ENCODE measurements at regions not wholly inside any gene's neighbourhood (a gene's known extent, or its start where the extent isn't known, plus 50 kb on each side); places are given as distances from the start of the nearest gene placed in this dataset.

- no peak for DNase-seq
- Histone ChIP-seq H3K36me3 (no peaks in the 10 kb centered on the region), H3K27me3 (no peaks in the 10 kb centered on the region), H3K27ac (no peak overlapping the region), H3K9me3 (replicated peaks) (0 out of 2 replicates have a peak, but pooled peaks cover 2% of the 10 kb centered on the region), H3K4me1 (no peaks in the 10 kb centered on the region), H3K4me3 (no peak overlapping the region)
Measured at GRCh38 chr9:88724331-88724730, 189.4 kb downstream of the NXNL2 start.

GRCh38 chr9:88725300-88726019 is 190.5 kb downstream of the NXNL2 start:
- no peak for DNase-seq
- 0 out of 2 replicates have a peak, but pooled peaks cover 2% of the 10 kb centered on the region for H3K9me3 ChIP-seq (replicated peaks)
- no peaks in the 10 kb centered on the region for H3K27me3 ChIP-seq
- H3K4me3 ChIP-seq, result no peak overlapping the region
- H3K36me3 ChIP-seq, result no peaks in the 10 kb centered on the region
- H3K27ac ChIP-seq, result no peak overlapping the region
- H3K4me1 ChIP-seq, result no peaks in the 10 kb centered on the region

- Histone ChIP-seq H3K27me3 (no peaks in the 10 kb centered on the region), H3K27ac (no peak overlapping the region), H3K9me3 (replicated peaks) (0 out of 2 replicates have a peak, but pooled peaks cover 2% of the 10 kb centered on the region), H3K4me1 (no peaks in the 10 kb centered on the region), H3K36me3 (no peaks in the 10 kb centered on the region), H3K4me3 (no peak overlapping the region)
- DNase-seq, result no peak
Measured at GRCh38 chr9:88726803-88727202, 191.8 kb downstream of the NXNL2 start.

GRCh38 chr9:88730780-88731179 is 195.8 kb downstream of the NXNL2 start:
- H3K27me3 ChIP-seq, result no peaks in the 10 kb centered on the region
- H3K9me3 ChIP-seq (replicated peaks), result no peaks in the 10 kb centered on the region
- DNase-seq, result no peak
- no peaks in the 10 kb centered on the region for H3K4me1 ChIP-seq
- H3K4me3 ChIP-seq, result no peak overlapping the region
- no peak overlapping the region for H3K27ac ChIP-seq
- H3K36me3 ChIP-seq, result no peaks in the 10 kb centered on the region

GRCh38 chr9:88732128-88732527 is 197.2 kb downstream of the NXNL2 start:
- Histone ChIP-seq H3K27ac (no peak overlapping the region), H3K36me3 (no peaks in the 10 kb centered on the region), H3K9me3 (replicated peaks) (no peaks in the 10 kb centered on the region), H3K4me3 (no peak overlapping the region), H3K4me1 (no peaks in the 10 kb centered on the region), H3K27me3 (no peaks in the 10 kb centered on the region)
- DNase-seq, result no peak

GRCh38 chr9:88733651-88734421 is 198.9 kb downstream of the NXNL2 start:
- H3K27ac ChIP-seq, result no peak overlapping the region
- no peaks in the 10 kb centered on the region for H3K36me3 ChIP-seq
- no peaks in the 10 kb centered on the region for H3K27me3 ChIP-seq
- no peaks in the 10 kb centered on the region for H3K4me1 ChIP-seq
- H3K4me3 ChIP-seq, result no peak overlapping the region
- peak in 1 of 2 experiments; percentile 18 for DNase-seq
- no peaks in the 10 kb centered on the region for H3K9me3 ChIP-seq (replicated peaks)

- Histone ChIP-seq H3K4me1 (no peaks in the 10 kb centered on the region), H3K27me3 (no peaks in the 10 kb centered on the region), H3K36me3 (no peaks in the 10 kb centered on the region), H3K9me3 (replicated peaks) (no peaks in the 10 kb centered on the region), H3K4me3 (no peak overlapping the region), H3K27ac (no peak overlapping the region)
- no peak for DNase-seq
Measured at GRCh38 chr9:88734527-88734926, 199.5 kb downstream of the NXNL2 start.

- Histone ChIP-seq H3K4me1 (no peaks in the 10 kb centered on the region), H3K9me3 (replicated peaks) (no peaks in the 10 kb centered on the region), H3K27me3 (no peaks in the 10 kb centered on the region), H3K27ac (no peak overlapping the region), H3K4me3 (no peak overlapping the region), H3K36me3 (no peaks in the 10 kb centered on the region)
- DNase-seq, result no peak
Measured at GRCh38 chr9:88736136-88736637, 201.2 kb downstream of the NXNL2 start.

- DNase-seq, result no peak
- H3K27ac ChIP-seq, result no peak overlapping the region
- no peaks in the 10 kb centered on the region for H3K4me1 ChIP-seq
- no peaks in the 10 kb centered on the region for H3K36me3 ChIP-seq
- no peak overlapping the region for H3K4me3 ChIP-seq
- no peaks in the 10 kb centered on the region for H3K27me3 ChIP-seq
- no peaks in the 10 kb centered on the region for H3K9me3 ChIP-seq (replicated peaks)
Measured at GRCh38 chr9:88737031-88737430, 202.1 kb downstream of the NXNL2 start.

GRCh38 chr9:88737876-88738275 is 202.9 kb downstream of the NXNL2 start:
- no peak overlapping the region for H3K27ac ChIP-seq
- no peak for DNase-seq
- H3K4me3 ChIP-seq, result no peak overlapping the region
- no peaks in the 10 kb centered on the region for H3K36me3 ChIP-seq
- H3K9me3 ChIP-seq (replicated peaks), result no peaks in the 10 kb centered on the region
- H3K4me1 ChIP-seq, result no peaks in the 10 kb centered on the region
- H3K27me3 ChIP-seq, result no peaks in the 10 kb centered on the region

- Histone ChIP-seq H3K9me3 (replicated peaks) (no peaks in the 10 kb centered on the region), H3K36me3 (no peaks in the 10 kb centered on the region), H3K4me3 (no peak overlapping the region), H3K4me1 (no peaks in the 10 kb centered on the region), H3K27me3 (no peaks in the 10 kb centered on the region), H3K27ac (no peak overlapping the region)
- DNase-seq, result no peak
Measured at GRCh38 chr9:88738709-88739108, 203.7 kb downstream of the NXNL2 start.

GRCh38 chr9:88739373-88739772 is 204.4 kb downstream of the NXNL2 start:
- Histone ChIP-seq H3K4me3 (no peak overlapping the region), H3K9me3 (replicated peaks) (no peaks in the 10 kb centered on the region), H3K4me1 (no peaks in the 10 kb centered on the region), H3K27me3 (peaks cover under 1% of the 10 kb centered on the region; the same call in 1 of the 2 replicates), H3K27ac (no peak overlapping the region), H3K36me3 (no peaks in the 10 kb centered on the region)
- DNase-seq, result no peak

- no peak overlapping the region for H3K4me3 ChIP-seq
- no peaks in the 10 kb centered on the region for H3K9me3 ChIP-seq (replicated peaks)
- DNase-seq, result no peak
- H3K27me3 ChIP-seq, result peaks cover 7% of the 10 kb centered on the region; the same call in 1 of the 2 replicates
- no peaks in the 10 kb centered on the region for H3K4me1 ChIP-seq
- no peaks in the 10 kb centered on the region for H3K36me3 ChIP-seq
- H3K27ac ChIP-seq, result no peak overlapping the region
Measured at GRCh38 chr9:88740844-88741243, 205.9 kb downstream of the NXNL2 start.

GRCh38 chr9:88741335-88741734 is 206.4 kb downstream of the NXNL2 start:
- Histone ChIP-seq H3K27ac (no peak overlapping the region), H3K4me1 (no peaks in the 10 kb centered on the region), H3K27me3 (peaks cover 7% of the 10 kb centered on the region; the same call in 1 of the 2 replicates), H3K4me3 (no peak overlapping the region), H3K36me3 (no peaks in the 10 kb centered on the region), H3K9me3 (replicated peaks) (no peaks in the 10 kb centered on the region)
- peak; percentile 17 to 63 for DNase-seq

GRCh38 chr9:88742483-88742882 is 207.5 kb downstream of the NXNL2 start:
- no peaks in the 10 kb centered on the region for H3K4me1 ChIP-seq
- peaks cover 7% of the 10 kb centered on the region; the same call in 1 of the 2 replicates for H3K27me3 ChIP-seq
- H3K36me3 ChIP-seq, result no peaks in the 10 kb centered on the region
- H3K4me3 ChIP-seq, result no peak overlapping the region
- H3K27ac ChIP-seq, result no peak overlapping the region
- no peak for DNase-seq
- H3K9me3 ChIP-seq (replicated peaks), result no peaks in the 10 kb centered on the region

Data from SJCRH30 (cell line).